GM12878 (cell line): ENCODE measurements at regions not wholly inside any gene's neighbourhood (a gene's known extent, or its start where the extent isn't known, plus 50 kb on each side); places are given as distances from the start of the nearest gene placed in this dataset.
A peak's percentile ranks its signal among the peaks of the same experiment; 100 is the strongest.

Source experiments
- ATAC-seq: fragments of 200-7000 bp; cut with Tn5 transposase; 3 replicates; pipeline ENCODE4 v1.9.1; 2020; ENCODE audit warnings: mild to moderate bottlenecking, moderate library complexity
- BruUV-seq: library from RNA; stranded (reverse); fragments of 400-500 nt; replicated peaks from 2 replicates; lab custom pipeline; 2021; lab: Mats Ljungman, UMichigan
- CTCF ChIA-PET: fragments of 300-600 bp; sonication (Branson Sonifier 250); formaldehyde crosslinking; extraction: SDS; loops from one replicate; lab custom pipeline; 2021; ENCODE audit warnings: inconsistent platforms; lab: Yijun Ruan, JAX
- POLR2A ChIA-PET: fragments of 350-600 bp; formaldehyde crosslinking; extraction: SDS; loops from one replicate; lab custom pipeline; 2021; ENCODE audit warnings: inconsistent platforms; lab: Charles Lee
- RAD21 ChIA-PET: fragments of 300-600 bp; sonication (Branson Sonifier 250); formaldehyde crosslinking; loops from one replicate; lab custom pipeline; 2023; ENCODE audit warnings: antibody characterized with exemption; ENCODE audit not compliant: unreplicated experiment; lab: Charles Lee
- SMC1A ChIA-PET: fragments of 300-600 bp; sonication (Branson Sonifier 250); formaldehyde crosslinking; loops from one replicate; lab custom pipeline; 2023; ENCODE audit not compliant: unreplicated experiment, uncharacterized antibody; lab: Charles Lee
- DNase-seq: peaks from one replicate; pipeline ENCODE4 v3.0.0-alpha.2; 2011; ENCODE audit warnings: low read depth, low spot score
- FAIRE-seq: peaks from 3 replicates; lab custom pipeline; 2011; peaks lifted over from hg19 to GRCh38; lab: Jason Lieb, UNC
- H2AFZ ChIP-seq: 2 replicates; pipeline ENCODE4 v1.6.0; 2011; ENCODE audit warnings: low read depth, low read length, control low read depth; ENCODE audit not compliant: control insufficient read depth
- H3K27ac ChIP-seq: 2 replicates; pipeline ENCODE4 v1.5.1; 2011; ENCODE audit warnings: control low read depth; ENCODE audit not compliant: control insufficient read depth, insufficient read depth
- H3K27me3 ChIP-seq, 2 experiments: replicated peaks in 1 of 2; 2 replicates each; pipeline versions ENCODE4 v1.6.0 to v1.6.1; 2011; ENCODE audit warnings: low read length in 1 of 2; ENCODE audit not compliant: control insufficient read depth in 2 of 2, insufficient read depth in 2 of 2
- H3K36me3 ChIP-seq, 2 experiments: 2 replicates each; pipeline ENCODE4 v1.5.1; 2011; ENCODE audit warnings: low read length in 1 of 2; ENCODE audit not compliant: control insufficient read depth in 2 of 2, insufficient read depth in 2 of 2
- H3K4me1 ChIP-seq: 2 replicates; pipeline ENCODE4 v1.6.1; 2011; ENCODE audit warnings: mild to moderate bottlenecking, low read length, moderate library complexity, mixed read lengths; ENCODE audit not compliant: control insufficient read depth, insufficient read depth
- H3K4me2 ChIP-seq: 2 replicates; pipeline ENCODE4 v1.6.0; 2011; ENCODE audit warnings: control low read depth; ENCODE audit not compliant: control insufficient read depth, insufficient read depth
- H3K4me3 ChIP-seq: fragments of 200-600 bp; sonication (generic); 2 replicates; pipeline ENCODE4 v1.5.1; 2016
- H3K79me2 ChIP-seq: 2 replicates; pipeline ENCODE4 v1.6.0; 2011; ENCODE audit warnings: low read length; ENCODE audit not compliant: control insufficient read depth, insufficient read depth
- H3K9ac ChIP-seq: 2 replicates; pipeline ENCODE4 v1.8.0; 2011; ENCODE audit warnings: low read length, control low read depth, mixed read lengths; ENCODE audit not compliant: control insufficient read depth, insufficient read depth
- H3K9me3 ChIP-seq: replicated peaks from 3 replicates; pipeline ENCODE4 v1.5.1; 2011; ENCODE audit warnings: mild to moderate bottlenecking, low read length; ENCODE audit not compliant: control insufficient read depth, insufficient read depth
- H4K20me1 ChIP-seq: 2 replicates; pipeline ENCODE4 v1.6.0; 2011; ENCODE audit not compliant: control insufficient read depth, insufficient read depth
- DPF2 ChIP-seq: fragments of 450-650 bp; IDR thresholded peaks from 2 replicates; pipeline ENCODE4 v1.6.1; 2017; ENCODE audit warnings: mild to moderate bottlenecking
- FOXM1 ChIP-seq: IDR thresholded peaks from 2 replicates; pipeline ENCODE4 v1.6.1; 2012; ENCODE audit warnings: low read depth, mild to moderate bottlenecking, inconsistent platforms, low read length, moderate library complexity
- HDAC6 ChIP-seq: fragments of 200-600 bp; sonication (generic); IDR thresholded peaks from one replicate; pipeline ENCODE4 v1.8.0; 2017; ENCODE audit warnings: antibody characterized with exemption; ENCODE audit not compliant: unreplicated experiment
- NFYB ChIP-seq: IDR thresholded peaks from 2 replicates; pipeline ENCODE4 v1.6.1; 2011; ENCODE audit warnings: low read depth, mild to moderate bottlenecking, low read length, improper control_type of control experiment, moderate library complexity; ENCODE audit not compliant: insufficient read depth
- POLR2AphosphoS5 ChIP-seq: IDR thresholded peaks from 2 replicates; pipeline ENCODE4 v1.6.1; 2011; ENCODE audit warnings: mild to moderate bottlenecking, low read length, inconsistent platforms
- SKIL ChIP-seq: fragments of 450-650 bp; IDR thresholded peaks from 2 replicates; pipeline ENCODE4 v1.6.1; 2017; ENCODE audit warnings: mild to moderate bottlenecking, low read depth, inconsistent platforms; ENCODE audit not compliant: poor library complexity, severe bottlenecking
- TAF1 ChIP-seq: IDR thresholded peaks from 2 replicates; pipeline ENCODE4 v1.6.1; 2011; ENCODE audit warnings: mild to moderate bottlenecking, low read depth, low read length, borderline replicate concordance
- YBX1 ChIP-seq: fragments of 450-650 bp; IDR thresholded peaks from 2 replicates; pipeline ENCODE4 v1.6.1; 2016; ENCODE audit warnings: antibody characterized with exemption
- WGBS: methylation state at CpG from one replicate; pipeline ENCODE4 v1.1.6; 2016; ENCODE audit warnings: low lambda C conversion rate; ENCODE audit not compliant: insufficient replicate concordance, insufficient coverage; ENCODE audit errors: missing lambda C conversion rate; 5-methylcytosine and 5-hydroxymethylcytosine counted together
- in situ Hi-C: fragments of 300-500 bp; cut with MboI; formaldehyde crosslinking; loops from 9 replicates; pipeline ENCODE4 v1.14.3; 2018; ENCODE audit warnings: mixed read lengths
- intact Hi-C: fragments of 100-400 bp; cut with micrococcal nuclease; formaldehyde crosslinking; loops from one replicate; pipeline ENCODE4 v1.14.2; 2022; ENCODE audit not compliant: unreplicated experiment

GRCh38 chr2:187877391-187877790 is 323.2 kb upstream of the TFPI start (continued):
- TF ChIP-seq POLR2AphosphoS5 (no peak), YBX1 (no peak), FOXM1 (no peak)
- TF ChIP-seq, all 136 proteins: peak for 0

- Histone ChIP-seq H2AFZ (no peak overlapping the region), H3K27ac (no peak overlapping the region), H3K27me3 (no peaks in the 10 kb centered on the region), H4K20me1 (no peaks in the 10 kb centered on the region), H3K79me2 (no peaks in the 10 kb centered on the region), H3K4me2 (no peak overlapping the region), H3K4me3 (no peak overlapping the region), H3K9me3 (no peaks in the 10 kb centered on the region), H3K36me3 (no peaks in the 10 kb centered on the region)
- in situ Hi-C loops (no loop called here), intact Hi-C loops (no loop called here)
- BruUV-seq = no TSS peak
- RAD21 ChIA-PET = no interaction called here
- FAIRE-seq = peak; percentile 18
- no peak for DNase-seq
- WGBS = 79% methylated on average over 1 of the region's 1 CpG
- TF ChIP-seq DPF2 = no peak
- no peak for TF ChIP-seq HDAC6
- TF ChIP-seq SKIL = no peak
- TF ChIP-seq TAF1 = no peak
- no peak for TF ChIP-seq NFYB
- TF ChIP-seq, all 136 proteins: peak for 0
- Histone ChIP-seq H3K4me1 (no peaks in the 10 kb centered on the region), H3K9ac (no peak overlapping the region)
- POLR2A ChIA-PET = no interaction called here
- no peak for ATAC-seq
- CTCF ChIA-PET = no interaction called here
- SMC1A ChIA-PET = interaction anchor here (1.6 to 2.0 kb wide), 2 partner anchors 11 to 378 kb away, joined by 5 to 9 read pairs; no protein-coding TSS in a partner anchor
Measured at GRCh38 chr2:187878112-187878511, 323.9 kb upstream of the TFPI start.
